ENCODE measurements at regions not wholly inside any gene's neighbourhood (a gene's known extent, or its start where the extent isn't known, plus 50 kb on each side); places are given as distances from the start of the nearest gene placed in this dataset.

- no peak for TF ChIP-seq SP1 (IDR thresholded peaks at IDR 0.05)
- TF ChIP-seq RAD21 (IDR thresholded peaks at IDR 0.05) = no peak
- TF ChIP-seq JUND (IDR thresholded peaks at IDR 0.05) = no peak
- TF ChIP-seq, protein P1, sequence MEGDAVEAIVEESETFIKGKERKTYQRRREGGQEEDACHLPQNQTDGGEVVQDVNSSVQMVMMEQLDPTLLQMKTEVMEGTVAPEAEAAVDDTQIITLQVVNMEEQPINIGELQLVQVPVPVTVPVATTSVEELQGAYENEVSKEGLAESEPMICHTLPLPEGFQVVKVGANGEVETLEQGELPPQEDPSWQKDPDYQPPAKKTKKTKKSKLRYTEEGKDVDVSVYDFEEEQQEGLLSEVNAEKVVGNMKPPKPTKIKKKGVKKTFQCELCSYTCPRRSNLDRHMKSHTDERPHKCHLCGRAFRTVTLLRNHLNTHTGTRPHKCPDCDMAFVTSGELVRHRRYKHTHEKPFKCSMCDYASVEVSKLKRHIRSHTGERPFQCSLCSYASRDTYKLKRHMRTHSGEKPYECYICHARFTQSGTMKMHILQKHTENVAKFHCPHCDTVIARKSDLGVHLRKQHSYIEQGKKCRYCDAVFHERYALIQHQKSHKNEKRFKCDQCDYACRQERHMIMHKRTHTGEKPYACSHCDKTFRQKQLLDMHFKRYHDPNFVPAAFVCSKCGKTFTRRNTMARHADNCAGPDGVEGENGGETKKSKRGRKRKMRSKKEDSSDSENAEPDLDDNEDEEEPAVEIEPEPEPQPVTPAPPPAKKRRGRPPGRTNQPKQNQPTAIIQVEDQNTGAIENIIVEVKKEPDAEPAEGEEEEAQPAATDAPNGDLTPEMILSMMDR (IDR thresholded peaks at IDR 0.05; ENCODE audit: low read depth, low read length, missing input control) = no peak
- TF ChIP-seq, protein P2, sequence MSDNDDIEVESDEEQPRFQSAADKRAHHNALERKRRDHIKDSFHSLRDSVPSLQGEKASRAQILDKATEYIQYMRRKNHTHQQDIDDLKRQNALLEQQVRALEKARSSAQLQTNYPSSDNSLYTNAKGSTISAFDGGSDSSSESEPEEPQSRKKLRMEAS (IDR thresholded peaks at IDR 0.05) = no peak
- TF ChIP-seq FOXA1 (IDR thresholded peaks at IDR 0.05) = no peak
- TF ChIP-seq EGR1 (IDR thresholded peaks at IDR 0.05; ENCODE audit: low read depth in 2 of 2) = no peak
- TF ChIP-seq RXRA (IDR thresholded peaks at IDR 0.05) = no peak
Observed at GRCh38 chr18:39344487-39344886, 1778.9 kb upstream of the CELF4 start.

Measured in liver (tissue), 3 donors.